ENCODE measurements at regions not wholly inside any gene's neighbourhood (a gene's known extent, or its start where the extent isn't known, plus 50 kb on each side); places are given as distances from the start of the nearest gene placed in this dataset.

- H3K27ac ChIP-seq = no peak overlapping the region
- TF ChIP-seq CTCF (IDR thresholded peaks at IDR 0.05; ENCODE audit: low read depth, low read length) = no peak
- H3K9me3 ChIP-seq (ENCODE audit: low read depth) = no peaks in the 10 kb centered on the region
- no peaks in the 10 kb centered on the region for H3K4me1 ChIP-seq (ENCODE audit: low read depth)
- H3K4me3 ChIP-seq = no peak overlapping the region
- peak in 1 of 2 donors; percentile 43 for DNase-seq (ENCODE audit: low read depth in 1 of 2, low spot score in 1 of 2)
- no peaks in the 10 kb centered on the region for H3K27me3 ChIP-seq
- H3K36me3 ChIP-seq = no peaks in the 10 kb centered on the region
Measured at GRCh38 chr10:52541006-52541473, 227.0 kb downstream of the DKK1 start.

- Histone ChIP-seq H3K9me3 (ENCODE audit: low read depth) (no peaks in the 10 kb centered on the region), H3K4me3 (no peak overlapping the region), H3K27me3 (no peaks in the 10 kb centered on the region), H3K4me1 (ENCODE audit: low read depth) (no peaks in the 10 kb centered on the region), H3K36me3 (no peaks in the 10 kb centered on the region), H3K27ac (no peak overlapping the region)
- TF ChIP-seq CTCF (IDR thresholded peaks at IDR 0.05; ENCODE audit: low read depth, low read length) = no peak
- no peak for DNase-seq (ENCODE audit: low read depth in 1 of 2, low spot score in 1 of 2)
Measured at GRCh38 chr10:52542906-52543305, 228.8 kb downstream of the DKK1 start.

- H3K27me3 ChIP-seq = no peaks in the 10 kb centered on the region
- no peaks in the 10 kb centered on the region for H3K36me3 ChIP-seq
- no peaks in the 10 kb centered on the region for H3K9me3 ChIP-seq (ENCODE audit: low read depth)
- DNase-seq (ENCODE audit: low read depth in 1 of 2, low spot score in 1 of 2) = peak in 1 of 2 donors; percentile 21
- no peak overlapping the region for H3K27ac ChIP-seq
- TF ChIP-seq CTCF (IDR thresholded peaks at IDR 0.05; ENCODE audit: low read depth, low read length) = no peak
- H3K4me1 ChIP-seq (ENCODE audit: low read depth) = no peaks in the 10 kb centered on the region
- no peak overlapping the region for H3K4me3 ChIP-seq
Measured at GRCh38 chr10:52551046-52551445, 221.5 kb downstream of the MBL2 start.

- Histone ChIP-seq H3K27ac (no peak overlapping the region), H3K4me1 (ENCODE audit: low read depth) (no peaks in the 10 kb centered on the region), H3K27me3 (no peaks in the 10 kb centered on the region), H3K36me3 (no peaks in the 10 kb centered on the region), H3K4me3 (no peak overlapping the region), H3K9me3 (ENCODE audit: low read depth) (no peaks in the 10 kb centered on the region)
- DNase-seq (ENCODE audit: low read depth in 1 of 2, low spot score in 1 of 2) = no peak
- no peak for TF ChIP-seq CTCF (IDR thresholded peaks at IDR 0.05; ENCODE audit: low read depth, low read length)
Measured at GRCh38 chr10:52558090-52558489, 214.5 kb downstream of the MBL2 start.

GRCh38 chr10:52561322-52561721 is 211.3 kb downstream of the MBL2 start:
- Histone ChIP-seq H3K4me1 (ENCODE audit: low read depth) (no peaks in the 10 kb centered on the region), H3K27ac (no peak overlapping the region), H3K27me3 (no peaks in the 10 kb centered on the region), H3K36me3 (no peaks in the 10 kb centered on the region), H3K9me3 (ENCODE audit: low read depth) (no peaks in the 10 kb centered on the region), H3K4me3 (no peak overlapping the region)
- DNase-seq (ENCODE audit: low read depth in 1 of 2, low spot score in 1 of 2) = no peak
- no peak for TF ChIP-seq CTCF (IDR thresholded peaks at IDR 0.05; ENCODE audit: low read depth, low read length)

GRCh38 chr10:52563360-52563759 is 209.2 kb downstream of the MBL2 start:
- Histone ChIP-seq H3K9me3 (ENCODE audit: low read depth) (no peaks in the 10 kb centered on the region), H3K36me3 (no peaks in the 10 kb centered on the region), H3K4me3 (no peak overlapping the region), H3K4me1 (ENCODE audit: low read depth) (no peaks in the 10 kb centered on the region), H3K27ac (no peak overlapping the region), H3K27me3 (no peaks in the 10 kb centered on the region)
- peak in 1 of 2 donors; percentile 32 for DNase-seq (ENCODE audit: low read depth in 1 of 2, low spot score in 1 of 2)
- TF ChIP-seq CTCF (IDR thresholded peaks at IDR 0.05; ENCODE audit: low read depth, low read length) = no peak
